ENCODE measurements at regions not wholly inside any gene's neighbourhood (a gene's known extent, or its start where the extent isn't known, plus 50 kb on each side); places are given as distances from the start of the nearest gene placed in this dataset.

DNA sequence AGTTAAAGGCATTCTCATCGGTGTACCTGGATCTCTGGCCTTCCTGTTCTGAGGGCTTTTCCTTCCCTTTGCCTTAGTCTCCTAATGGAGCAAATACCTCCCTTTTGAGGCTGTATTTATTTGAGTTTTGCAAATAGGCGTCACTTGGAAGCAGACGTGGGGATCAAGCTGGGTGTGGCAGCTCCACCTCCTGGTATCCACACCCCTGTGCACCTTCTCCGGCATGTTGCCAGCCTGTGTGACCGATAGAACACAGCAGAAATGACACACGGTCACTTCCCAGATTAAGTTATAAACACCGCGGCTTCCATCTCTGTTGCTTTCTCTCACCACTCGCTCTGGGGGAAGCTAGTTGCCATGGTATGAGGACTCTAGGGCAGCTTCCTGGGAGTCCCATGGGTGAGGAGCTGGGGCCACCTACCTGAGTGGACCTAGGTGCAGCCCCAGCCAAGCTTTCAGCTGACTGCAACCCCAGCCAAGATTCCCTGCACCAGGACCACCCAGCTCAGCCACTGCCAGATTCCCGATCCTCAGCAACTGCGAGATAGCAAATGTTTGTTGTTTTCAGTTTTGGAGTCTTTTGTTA is 214.4 kb upstream of the MVB12B start:
- H3K36me3 ChIP-seq (ENCODE audit: insufficient read depth, low read length) = no peaks in the 10 kb centered on the region
- no peak for DNase-seq (ENCODE audit: low read depth, low spot score)
- no peak overlapping the region for H3K4me3 ChIP-seq
- H3K9ac ChIP-seq (ENCODE audit: insufficient read length) = no peak overlapping the region
- TF ChIP-seq POLR2AphosphoS5 (IDR thresholded peaks at IDR 0.05; ENCODE audit: borderline replicate concordance, low read depth, low read length) (no peak), EZH2 (IDR thresholded peaks at IDR 0.05) (no peak), FOXP2 (optimal IDR thresholded peaks at IDR 0.05; ENCODE audit: control extremely low read depth, extremely low read length, insufficient read depth) (no peak)
- no peaks in the 10 kb centered on the region for H3K9me3 ChIP-seq (ENCODE audit: low read depth, low read length)
- H3K27ac ChIP-seq = no peak overlapping the region

DNA sequence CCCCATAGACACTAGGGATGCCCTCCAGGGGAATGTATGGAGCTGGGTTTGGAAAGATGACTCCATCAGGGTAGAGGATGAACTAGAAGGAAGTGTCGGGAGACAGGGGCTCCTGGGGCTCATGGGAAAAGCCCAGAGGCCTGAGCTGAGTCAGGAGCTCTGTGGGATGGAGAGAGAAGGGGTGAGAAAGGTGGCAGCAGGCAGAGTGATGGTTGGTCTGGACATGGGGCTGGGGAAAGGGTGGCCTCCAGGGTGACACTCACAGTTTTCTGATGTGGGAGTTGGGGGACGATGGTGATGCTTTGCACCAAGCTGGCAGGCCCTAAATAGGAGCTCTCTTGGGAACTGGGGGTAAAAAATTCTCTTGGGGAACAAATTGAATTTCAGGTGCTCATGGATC is 213.5 kb upstream of the MVB12B start:
- no peaks in the 10 kb centered on the region for H3K36me3 ChIP-seq (ENCODE audit: insufficient read depth, low read length)
- H3K4me3 ChIP-seq = no peak overlapping the region
- no peaks in the 10 kb centered on the region for H3K9me3 ChIP-seq (ENCODE audit: low read depth, low read length)
- TF ChIP-seq POLR2AphosphoS5 (IDR thresholded peaks at IDR 0.05; ENCODE audit: borderline replicate concordance, low read depth, low read length) (no peak), FOXP2 (optimal IDR thresholded peaks at IDR 0.05; ENCODE audit: control extremely low read depth, extremely low read length, insufficient read depth) (no peak), EZH2 (IDR thresholded peaks at IDR 0.05) (no peak)
- no peak overlapping the region for H3K9ac ChIP-seq (ENCODE audit: insufficient read length)
- DNase-seq (ENCODE audit: low read depth, low spot score) = no peak
- no peak overlapping the region for H3K27ac ChIP-seq

DNA sequence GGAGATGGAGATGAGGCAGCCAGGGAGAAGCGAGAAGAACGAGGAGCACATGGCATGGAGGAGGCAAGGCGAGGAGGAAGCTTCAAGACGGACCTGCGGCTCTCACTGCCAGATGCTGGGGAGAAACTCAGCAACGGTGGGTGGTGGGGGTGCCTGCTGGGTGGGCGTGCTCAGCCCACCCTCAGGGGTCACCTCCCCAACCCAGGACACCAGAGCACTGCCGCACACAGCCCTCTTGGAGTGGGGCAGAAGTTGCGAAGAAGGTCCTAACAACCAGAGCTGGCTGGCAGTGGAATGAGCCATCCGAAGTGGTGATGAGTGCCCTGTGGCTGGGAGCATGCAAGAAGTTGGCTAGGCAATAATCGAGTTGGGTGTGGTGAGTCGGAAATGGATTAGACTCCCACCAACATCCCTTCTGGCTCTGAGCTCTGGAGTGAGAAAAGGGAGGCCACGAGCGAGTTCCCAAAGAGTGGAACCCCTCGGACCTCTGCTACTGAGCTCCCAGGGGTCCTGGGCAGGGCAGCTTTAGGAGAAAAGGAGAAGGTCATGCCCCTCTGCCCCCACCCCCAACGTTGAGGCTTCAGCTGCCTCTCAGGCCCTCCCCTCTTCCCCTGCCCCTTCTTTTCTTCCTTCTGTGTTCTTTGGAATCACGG is 212.7 kb upstream of the MVB12B start:
- Histone ChIP-seq H3K27ac (no peak overlapping the region), H3K36me3 (ENCODE audit: insufficient read depth, low read length) (no peaks in the 10 kb centered on the region), H3K9ac (ENCODE audit: insufficient read length) (no peak overlapping the region), H3K4me3 (no peak overlapping the region), H3K9me3 (ENCODE audit: low read depth, low read length) (no peaks in the 10 kb centered on the region)
- TF ChIP-seq FOXP2 (optimal IDR thresholded peaks at IDR 0.05; ENCODE audit: control extremely low read depth, extremely low read length, insufficient read depth) (no peak), EZH2 (IDR thresholded peaks at IDR 0.05) (no peak), POLR2AphosphoS5 (IDR thresholded peaks at IDR 0.05; ENCODE audit: borderline replicate concordance, low read depth, low read length) (no peak)
- DNase-seq (ENCODE audit: low read depth, low spot score) = no peak

- TF ChIP-seq FOXP2 (optimal IDR thresholded peaks at IDR 0.05; ENCODE audit: control extremely low read depth, extremely low read length, insufficient read depth) (no peak), EZH2 (IDR thresholded peaks at IDR 0.05) (no peak), POLR2AphosphoS5 (IDR thresholded peaks at IDR 0.05; ENCODE audit: borderline replicate concordance, low read depth, low read length) (no peak)
- Histone ChIP-seq H3K36me3 (ENCODE audit: insufficient read depth, low read length) (no peaks in the 10 kb centered on the region), H3K9ac (ENCODE audit: insufficient read length) (no peak overlapping the region), H3K4me3 (no peak overlapping the region), H3K27ac (no peak overlapping the region), H3K9me3 (ENCODE audit: low read depth, low read length) (no peaks in the 10 kb centered on the region)
- DNase-seq (ENCODE audit: low read depth, low spot score) = no peak
These were observed 212.2 kb upstream of the MVB12B start for GRCh38 chr9:126114409-126114760.

DNA sequence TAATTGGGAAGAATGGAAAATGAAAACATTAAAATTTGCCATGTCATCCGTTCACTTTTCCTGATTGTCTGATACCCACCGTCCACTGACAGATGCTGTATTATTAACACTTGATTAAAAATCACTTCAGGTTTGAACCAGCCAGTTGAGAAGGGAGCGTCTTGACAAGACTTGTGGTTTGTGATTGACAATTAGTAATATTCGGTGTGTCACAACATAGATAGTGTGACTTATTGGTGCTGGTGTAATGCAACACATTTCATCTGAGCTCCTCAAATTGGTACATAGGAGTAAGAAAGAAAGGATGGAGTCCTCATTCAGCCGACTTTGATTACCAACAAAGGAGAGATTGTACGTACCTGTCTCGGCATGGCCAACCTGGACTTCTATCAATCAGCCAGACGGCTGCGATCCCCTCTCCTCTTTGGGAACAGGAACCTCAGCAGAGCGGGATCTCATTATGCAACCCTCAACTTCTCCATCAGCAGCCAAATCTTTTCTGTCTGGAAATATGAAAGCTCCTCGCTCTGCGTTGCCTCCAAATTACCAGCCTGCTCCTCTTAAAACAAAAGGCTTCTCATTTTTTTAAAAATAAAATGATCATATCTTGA is 211.7 kb upstream of the MVB12B start:
- Histone ChIP-seq H3K4me3 (no peak overlapping the region), H3K27ac (no peak overlapping the region), H3K9ac (ENCODE audit: insufficient read length) (no peak overlapping the region), H3K9me3 (ENCODE audit: low read depth, low read length) (no peaks in the 10 kb centered on the region), H3K36me3 (ENCODE audit: insufficient read depth, low read length) (no peaks in the 10 kb centered on the region)
- TF ChIP-seq POLR2AphosphoS5 (IDR thresholded peaks at IDR 0.05; ENCODE audit: borderline replicate concordance, low read depth, low read length) = no peak
- DNase-seq (ENCODE audit: low read depth, low spot score) = no peak

DNA sequence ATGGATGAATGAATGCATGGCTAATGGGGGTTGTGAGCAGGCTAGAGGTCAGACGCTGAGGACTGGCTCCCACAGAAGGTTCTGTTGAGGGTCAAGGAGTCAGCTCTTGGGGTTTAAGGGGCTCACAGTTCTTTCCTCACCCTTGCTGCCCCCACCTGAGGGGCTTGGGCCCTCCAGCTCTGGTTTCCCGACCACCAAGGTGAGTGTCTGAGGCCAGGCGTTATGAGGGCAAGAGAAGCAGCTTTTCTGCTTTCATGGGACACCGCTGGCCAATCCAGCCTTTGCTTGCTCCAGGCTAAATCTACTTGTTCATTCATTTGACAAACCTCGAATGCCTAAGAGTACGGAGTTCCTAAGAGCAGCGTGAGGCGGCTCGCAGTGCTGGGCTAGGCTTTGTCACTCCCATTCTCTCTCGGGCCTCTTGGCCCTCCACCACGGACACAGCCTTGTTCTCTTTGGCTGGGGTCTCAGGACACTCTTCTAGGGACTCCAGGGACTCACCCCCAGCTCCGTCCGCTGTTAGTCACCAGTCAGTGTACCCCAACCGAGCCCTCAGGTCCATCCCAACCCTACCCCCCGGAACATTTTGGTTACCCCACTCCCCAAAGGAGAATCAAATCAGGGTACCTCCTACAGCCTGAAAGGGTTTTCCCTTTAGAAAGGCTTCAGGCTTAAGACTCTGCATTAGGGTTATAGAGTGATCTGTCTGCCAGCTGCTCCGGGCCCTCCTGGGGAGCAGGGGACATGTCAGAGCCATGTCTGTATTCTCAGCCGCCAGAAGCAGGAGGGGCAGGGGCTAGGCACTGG is 210.1 kb upstream of the MVB12B start:
- Histone ChIP-seq H3K9ac (ENCODE audit: insufficient read length) (no peak overlapping the region), H3K9me3 (ENCODE audit: low read depth, low read length) (no peaks in the 10 kb centered on the region), H3K36me3 (ENCODE audit: insufficient read depth, low read length) (no peaks in the 10 kb centered on the region), H3K4me3 (no peak overlapping the region), H3K27ac (no peak overlapping the region)
- TF ChIP-seq EZH2 (IDR thresholded peaks at IDR 0.05) = no peak
- no peak for DNase-seq (ENCODE audit: low read depth, low spot score)

DNA sequence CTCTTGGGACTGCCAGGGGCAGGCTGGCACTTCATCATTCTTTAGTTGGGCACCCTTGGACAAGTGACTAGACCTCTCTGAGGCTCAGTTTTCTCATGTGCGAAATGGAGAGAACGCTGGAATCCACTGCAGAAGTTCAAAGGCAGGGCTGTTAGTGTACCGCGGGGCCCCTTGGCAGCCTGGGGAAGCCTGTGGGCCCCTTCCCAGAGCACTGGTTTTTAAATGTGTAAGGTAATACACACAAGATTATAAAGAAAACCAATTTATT is 209.5 kb upstream of the MVB12B start:
- H3K36me3 ChIP-seq (ENCODE audit: insufficient read depth, low read length) = no peaks in the 10 kb centered on the region
- H3K9me3 ChIP-seq (ENCODE audit: low read depth, low read length) = no peaks in the 10 kb centered on the region
- TF ChIP-seq FOXP2 (optimal IDR thresholded peaks at IDR 0.05; ENCODE audit: control extremely low read depth, extremely low read length, insufficient read depth) (no peak), POLR2AphosphoS5 (IDR thresholded peaks at IDR 0.05; ENCODE audit: borderline replicate concordance, low read depth, low read length) (no peak), EZH2 (IDR thresholded peaks at IDR 0.05) (no peak)
- H3K27ac ChIP-seq = no peak overlapping the region
- no peak overlapping the region for H3K4me3 ChIP-seq
- no peak for DNase-seq (ENCODE audit: low read depth, low spot score)
- H3K9ac ChIP-seq (ENCODE audit: insufficient read length) = no peak overlapping the region

- Histone ChIP-seq H3K9me3 (ENCODE audit: low read depth, low read length) (no peaks in the 10 kb centered on the region), H3K9ac (ENCODE audit: insufficient read length) (no peak overlapping the region), H3K27ac (no peak overlapping the region), H3K4me3 (no peak overlapping the region), H3K36me3 (ENCODE audit: insufficient read depth, low read length) (no peaks in the 10 kb centered on the region)
- no peak for TF ChIP-seq EZH2 (IDR thresholded peaks at IDR 0.05)
- no peak for TF ChIP-seq FOXP2 (optimal IDR thresholded peaks at IDR 0.05; ENCODE audit: control extremely low read depth, extremely low read length, insufficient read depth)
- no peak for TF ChIP-seq POLR2AphosphoS5 (IDR thresholded peaks at IDR 0.05; ENCODE audit: borderline replicate concordance, low read depth, low read length)
- DNase-seq (ENCODE audit: low read depth, low spot score) = no peak
These were observed 209.0 kb upstream of the MVB12B start for GRCh38 chr9:126117631-126118030.

Data from SK-N-MC (cell line).